ENCODE measurements at regions not wholly inside any gene's neighbourhood (a gene's known extent, or its start where the extent isn't known, plus 50 kb on each side); places are given as distances from the start of the nearest gene placed in this dataset.

GRCh38 chr5:172575816-172576545 is 65.1 kb upstream of the NEURL1B start:
- H3K27ac Mint-ChIP-seq: no peak overlapping the region
- H3K9me3 Mint-ChIP-seq: no peaks in the 10 kb centered on the region
- TF ChIP-seq CTCF (IDR thresholded peaks at IDR 0.05): no peak
- H3K4me1 Mint-ChIP-seq: peaks cover 44% of the 10 kb centered on the region
- no peak for DNase-seq
- no peaks in the 10 kb centered on the region for H3K36me3 Mint-ChIP-seq (ENCODE audit: low read depth)
- peaks cover 30% of the 10 kb centered on the region for H3K27me3 Mint-ChIP-seq (ENCODE audit: low read depth, poor library complexity)
- H3K4me3 Mint-ChIP-seq: no peak overlapping the region

GRCh38 chr5:172575416-172575815 is 65.6 kb upstream of the NEURL1B start:
- H3K27ac Mint-ChIP-seq: no peak overlapping the region
- no peaks in the 10 kb centered on the region for H3K36me3 Mint-ChIP-seq (ENCODE audit: low read depth)
- no peak overlapping the region for H3K4me3 Mint-ChIP-seq
- H3K4me1 Mint-ChIP-seq: peaks cover 50% of the 10 kb centered on the region
- no peaks in the 10 kb centered on the region for H3K9me3 Mint-ChIP-seq
- no peak for TF ChIP-seq CTCF (IDR thresholded peaks at IDR 0.05)
- H3K27me3 Mint-ChIP-seq (ENCODE audit: low read depth, poor library complexity): peaks cover 27% of the 10 kb centered on the region
- no peak for DNase-seq

GRCh38 chr5:172574871-172575223 is 66.2 kb upstream of the NEURL1B start:
- no peak for TF ChIP-seq CTCF (IDR thresholded peaks at IDR 0.05)
- no peak for DNase-seq
- Mint-ChIP-seq H3K27ac (peak overlapping the region; percentile 13), H3K27me3 (ENCODE audit: low read depth, poor library complexity) (peaks cover 21% of the 10 kb centered on the region), H3K4me3 (no peak overlapping the region), H3K36me3 (ENCODE audit: low read depth) (no peaks in the 10 kb centered on the region), H3K4me1 (peaks cover 56% of the 10 kb centered on the region), H3K9me3 (no peaks in the 10 kb centered on the region)

GRCh38 chr5:172573986-172574870 is 66.8 kb upstream of the NEURL1B start:
- H3K4me1 Mint-ChIP-seq: peaks cover 61% of the 10 kb centered on the region
- H3K36me3 Mint-ChIP-seq (ENCODE audit: low read depth): no peaks in the 10 kb centered on the region
- no peak for TF ChIP-seq CTCF (IDR thresholded peaks at IDR 0.05)
- no peak overlapping the region for H3K4me3 Mint-ChIP-seq
- no peaks in the 10 kb centered on the region for H3K9me3 Mint-ChIP-seq
- DNase-seq: no peak
- H3K27me3 Mint-ChIP-seq (ENCODE audit: low read depth, poor library complexity): peaks cover 20% of the 10 kb centered on the region
- H3K27ac Mint-ChIP-seq: peak overlapping the region; percentile 54

GRCh38 chr5:172573120-172573882 is 67.8 kb upstream of the NEURL1B start:
- Mint-ChIP-seq H3K4me1 (peaks cover 57% of the 10 kb centered on the region), H3K27ac (no peak overlapping the region)

More at GRCh38 chr5:172573120-172573882, 67.8 kb upstream of the NEURL1B start:
- DNase-seq: no peak
- H3K27me3 Mint-ChIP-seq (ENCODE audit: low read depth, poor library complexity): peaks cover 15% of the 10 kb centered on the region
- TF ChIP-seq CTCF (IDR thresholded peaks at IDR 0.05): no peak
- H3K9me3 Mint-ChIP-seq: no peaks in the 10 kb centered on the region
- H3K36me3 Mint-ChIP-seq (ENCODE audit: low read depth): no peaks in the 10 kb centered on the region
- H3K4me3 Mint-ChIP-seq: no peak overlapping the region
